Raji (cell line): ENCODE measurements at regions not wholly inside any gene's neighbourhood (a gene's known extent, or its start where the extent isn't known, plus 50 kb on each side); places are given as distances from the start of the nearest gene placed in this dataset.

Source experiments
- POLR2A ChIP-seq: IDR thresholded peaks from 2 replicates; pipeline ENCODE4 v1.6.1; 2011; ENCODE audit warnings: low read depth, low read length, control low read depth; ENCODE audit not compliant: insufficient read depth

- no peak for TF ChIP-seq POLR2A
Observed at GRCh38 chr3:177995381-177996085, 540.7 kb upstream of the KCNMB2 start.

GRCh38 chr3:178001670-178002101, 534.5 kb upstream of the KCNMB2 start:
- no peak for TF ChIP-seq POLR2A

- TF ChIP-seq POLR2A, result no peak
Observed at GRCh38 chr3:178002113-178002512, 534.1 kb upstream of the KCNMB2 start.

- TF ChIP-seq POLR2A, result no peak
Observed at GRCh38 chr3:178003756-178004155, 532.5 kb upstream of the KCNMB2 start.

- TF ChIP-seq POLR2A, result no peak
Observed at GRCh38 chr3:178005961-178006360, 530.3 kb upstream of the KCNMB2 start.

GRCh38 chr3:178010306-178010705, 525.9 kb upstream of the KCNMB2 start:
- no peak for TF ChIP-seq POLR2A

- TF ChIP-seq POLR2A, result no peak
Observed at GRCh38 chr3:178019645-178020044, 516.6 kb upstream of the KCNMB2 start.

- no peak for TF ChIP-seq POLR2A
Observed at GRCh38 chr3:178022599-178022998, 513.6 kb upstream of the KCNMB2 start.

GRCh38 chr3:178028933-178029332, 507.3 kb upstream of the KCNMB2 start:
- no peak for TF ChIP-seq POLR2A

GRCh38 chr3:178036451-178037144, 499.6 kb upstream of the KCNMB2 start:
- TF ChIP-seq POLR2A, result no peak

GRCh38 chr3:178041931-178042330, 494.3 kb upstream of the KCNMB2 start:
- TF ChIP-seq POLR2A, result no peak

GRCh38 chr3:178042376-178042775, 493.9 kb upstream of the KCNMB2 start:
- TF ChIP-seq POLR2A, result no peak

- no peak for TF ChIP-seq POLR2A
Observed at GRCh38 chr3:178043084-178043483, 493.2 kb upstream of the KCNMB2 start.

- TF ChIP-seq POLR2A, result no peak
Observed at GRCh38 chr3:178044320-178044719, 491.9 kb upstream of the KCNMB2 start.

GRCh38 chr3:178047496-178047895, 488.7 kb upstream of the KCNMB2 start:
- TF ChIP-seq POLR2A, result no peak

- TF ChIP-seq POLR2A, result no peak
Observed at GRCh38 chr3:178048768-178049167, 487.5 kb upstream of the KCNMB2 start.

- TF ChIP-seq POLR2A, result no peak
Observed at GRCh38 chr3:178054471-178054870, 481.8 kb upstream of the KCNMB2 start.

- TF ChIP-seq POLR2A, result no peak
Observed at GRCh38 chr3:178055939-178056338, 480.3 kb upstream of the KCNMB2 start.
